ENCODE measurements at regions not wholly inside any gene's neighbourhood (a gene's known extent, or its start where the extent isn't known, plus 50 kb on each side); places are given as distances from the start of the nearest gene placed in this dataset.

DNA sequence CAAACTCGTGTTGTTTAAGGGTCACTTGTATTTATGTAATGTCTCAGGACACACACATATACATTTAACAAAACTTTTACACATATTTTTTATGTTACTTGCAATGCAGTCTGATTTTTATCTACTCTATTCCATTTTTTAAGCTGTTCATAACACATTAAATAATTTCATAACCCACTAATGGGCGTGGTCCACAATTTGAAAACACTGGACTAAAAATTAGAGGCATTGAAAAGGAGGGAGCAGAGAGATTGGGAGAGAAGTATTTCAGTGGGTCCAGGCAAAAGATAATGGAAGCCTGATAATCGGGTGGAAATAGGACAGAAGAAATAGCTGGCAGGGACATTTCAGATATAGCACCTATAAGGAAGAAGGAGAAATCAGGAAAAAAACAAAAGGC lies 597.3 kb upstream of the CLINT1 start:
- no peak for TF ChIP-seq POLR2A (IDR thresholded peaks at IDR 0.05)
- TF ChIP-seq, protein P1, sequence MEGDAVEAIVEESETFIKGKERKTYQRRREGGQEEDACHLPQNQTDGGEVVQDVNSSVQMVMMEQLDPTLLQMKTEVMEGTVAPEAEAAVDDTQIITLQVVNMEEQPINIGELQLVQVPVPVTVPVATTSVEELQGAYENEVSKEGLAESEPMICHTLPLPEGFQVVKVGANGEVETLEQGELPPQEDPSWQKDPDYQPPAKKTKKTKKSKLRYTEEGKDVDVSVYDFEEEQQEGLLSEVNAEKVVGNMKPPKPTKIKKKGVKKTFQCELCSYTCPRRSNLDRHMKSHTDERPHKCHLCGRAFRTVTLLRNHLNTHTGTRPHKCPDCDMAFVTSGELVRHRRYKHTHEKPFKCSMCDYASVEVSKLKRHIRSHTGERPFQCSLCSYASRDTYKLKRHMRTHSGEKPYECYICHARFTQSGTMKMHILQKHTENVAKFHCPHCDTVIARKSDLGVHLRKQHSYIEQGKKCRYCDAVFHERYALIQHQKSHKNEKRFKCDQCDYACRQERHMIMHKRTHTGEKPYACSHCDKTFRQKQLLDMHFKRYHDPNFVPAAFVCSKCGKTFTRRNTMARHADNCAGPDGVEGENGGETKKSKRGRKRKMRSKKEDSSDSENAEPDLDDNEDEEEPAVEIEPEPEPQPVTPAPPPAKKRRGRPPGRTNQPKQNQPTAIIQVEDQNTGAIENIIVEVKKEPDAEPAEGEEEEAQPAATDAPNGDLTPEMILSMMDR (IDR thresholded peaks at IDR 0.05), result no peak

Measured in thyroid gland (tissue), 4 donors.